ENCODE measurements at regions not wholly inside any gene's neighbourhood (a gene's known extent, or its start where the extent isn't known, plus 50 kb on each side); places are given as distances from the start of the nearest gene placed in this dataset.

DNA sequence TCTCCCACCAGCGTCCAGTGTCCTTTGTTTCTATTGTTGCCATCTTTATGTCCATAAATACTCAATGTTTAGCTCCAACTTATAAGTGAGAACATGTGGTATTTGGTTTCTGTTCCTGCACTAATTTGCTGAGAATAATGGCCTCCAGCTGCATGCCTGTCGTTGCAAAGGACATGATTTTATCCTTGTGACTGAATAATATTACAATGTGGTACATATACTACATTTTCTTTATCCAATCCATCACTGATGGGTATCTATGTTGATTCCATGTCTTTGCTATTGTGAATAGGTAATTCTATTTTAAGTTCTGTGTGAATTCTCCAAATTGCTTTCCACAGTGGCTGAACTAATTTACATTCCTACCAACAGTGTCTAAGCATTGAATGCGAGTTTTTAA is 578.6 kb upstream of the CA10 start:
- no peak for TF ChIP-seq POLR2A (IDR thresholded peaks at IDR 0.05)
- TF ChIP-seq, protein P1, sequence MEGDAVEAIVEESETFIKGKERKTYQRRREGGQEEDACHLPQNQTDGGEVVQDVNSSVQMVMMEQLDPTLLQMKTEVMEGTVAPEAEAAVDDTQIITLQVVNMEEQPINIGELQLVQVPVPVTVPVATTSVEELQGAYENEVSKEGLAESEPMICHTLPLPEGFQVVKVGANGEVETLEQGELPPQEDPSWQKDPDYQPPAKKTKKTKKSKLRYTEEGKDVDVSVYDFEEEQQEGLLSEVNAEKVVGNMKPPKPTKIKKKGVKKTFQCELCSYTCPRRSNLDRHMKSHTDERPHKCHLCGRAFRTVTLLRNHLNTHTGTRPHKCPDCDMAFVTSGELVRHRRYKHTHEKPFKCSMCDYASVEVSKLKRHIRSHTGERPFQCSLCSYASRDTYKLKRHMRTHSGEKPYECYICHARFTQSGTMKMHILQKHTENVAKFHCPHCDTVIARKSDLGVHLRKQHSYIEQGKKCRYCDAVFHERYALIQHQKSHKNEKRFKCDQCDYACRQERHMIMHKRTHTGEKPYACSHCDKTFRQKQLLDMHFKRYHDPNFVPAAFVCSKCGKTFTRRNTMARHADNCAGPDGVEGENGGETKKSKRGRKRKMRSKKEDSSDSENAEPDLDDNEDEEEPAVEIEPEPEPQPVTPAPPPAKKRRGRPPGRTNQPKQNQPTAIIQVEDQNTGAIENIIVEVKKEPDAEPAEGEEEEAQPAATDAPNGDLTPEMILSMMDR (IDR thresholded peaks at IDR 0.05), result no peak
